ENCODE measurements at regions not wholly inside any gene's neighbourhood (a gene's known extent, or its start where the extent isn't known, plus 50 kb on each side); places are given as distances from the start of the nearest gene placed in this dataset.
"Not testable (repeated sequence)": the region's sequence is repeated elsewhere in the genome, so short reads cannot be mapped to it uniquely, and the experiment has no call there.

GRCh38 chr5:152046361-152046760 lies 121.7 kb upstream of the GLRA1 start:
- no peak for DNase-seq (ENCODE audit: low read depth)

GRCh38 chr5:152038856-152039255 lies 114.2 kb upstream of the GLRA1 start:
- DNase-seq (ENCODE audit: low read depth), result not testable (repeated sequence)

- DNase-seq (ENCODE audit: low read depth), result not testable (repeated sequence)
Observed at GRCh38 chr5:152026328-152027024, 101.8 kb upstream of the GLRA1 start.

- no peak for DNase-seq (ENCODE audit: low read depth)
Observed at GRCh38 chr5:152016421-152016820, 91.8 kb upstream of the GLRA1 start.

- DNase-seq (ENCODE audit: low read depth), result no peak
Observed at GRCh38 chr5:152007653-152008335, 83.1 kb upstream of the GLRA1 start.

- DNase-seq (ENCODE audit: low read depth), result no peak
Observed at GRCh38 chr5:152004095-152004494, 79.4 kb upstream of the GLRA1 start.

Measured in stimulated activated CD8-positive, alpha-beta memory T cell treated with anti-CD3 and anti-CD28 coated beads, Interleukin-7, amount 100 ng/mL, for 24 hours (primary cell).